ENCODE measurements at regions not wholly inside any gene's neighbourhood (a gene's known extent, or its start where the extent isn't known, plus 50 kb on each side); places are given as distances from the start of the nearest gene placed in this dataset.

- no peaks in the 10 kb centered on the region for H3K23me2 ChIP-seq (ENCODE audit: low read depth, low read length)
- H4K91ac ChIP-seq (replicated peaks; ENCODE audit: insufficient read length, low read length) = no peak overlapping the region
- peak overlapping the region in 1 of 4 experiments; percentile 48; a peak in 1 of 8 replicates for H3K4me3 ChIP-seq (ENCODE audit: extremely low read depth in 1 of 4, insufficient read depth in 2 of 4, low read depth in 3 of 4, low read length in 4 of 4)
- peaks cover 0 to 2% (median 0%) of the 10 kb centered on the region in 4 experiments; a peak in 1 of 7 replicates for H3K4me1 ChIP-seq (replicated peaks in 1 of 4; ENCODE audit: control insufficient read depth in 3 of 4, insufficient read depth in 4 of 4, low read length in 3 of 4)
- H3K9ac ChIP-seq (replicated peaks in 1 of 4; ENCODE audit: extremely low read depth in 1 of 4, low read depth in 3 of 4, low read length in 3 of 4) = no peak overlapping the region
- no peak overlapping the region for H3K18ac ChIP-seq (ENCODE audit: extremely low read depth, low read length)
- no peaks in the 10 kb centered on the region for H3K79me2 ChIP-seq (ENCODE audit: control insufficient read depth in 1 of 2, insufficient read depth in 2 of 2, low read length in 2 of 2)
- no peak overlapping the region for H3K23ac ChIP-seq (ENCODE audit: insufficient read length)
- FAIRE-seq (no peak), DNase-seq (ENCODE audit: low read depth in 1 of 2, low spot score in 2 of 2) (no peak)
- no peak overlapping the region for H3K14ac ChIP-seq (ENCODE audit: insufficient read length)
- no peak overlapping the region for H4K8ac ChIP-seq (ENCODE audit: extremely low read depth, insufficient read depth, low read length)
- H2BK5ac ChIP-seq (ENCODE audit: low read depth, low read length) = no peak overlapping the region
- WGBS, 2 experiments (ENCODE audit: extremely low coverage in 1 of 2, insufficient coverage in 1 of 2, insufficient read length in 1 of 2, insufficient replicate concordance in 2 of 2, low coverage in 1 of 2, low lambda C conversion rate in 2 of 2, missing lambda C conversion rate in 1 of 2) = 92% methylated on average over 11 of the region's 11 CpGs; no CpG with 5 or more reads in 1 of the 2 experiments
- H3K9me3 ChIP-seq (ENCODE audit: insufficient read depth in 2 of 2, low read depth in 1 of 2, low read length in 1 of 2) = no peaks in the 10 kb centered on the region
- no peak overlapping the region for H2BK12ac ChIP-seq (ENCODE audit: low read depth, low read length)
- H4K20me1 ChIP-seq (replicated peaks in 1 of 2; ENCODE audit: control insufficient read depth in 1 of 2, insufficient read depth in 2 of 2, low read length in 2 of 2) = no peaks in the 10 kb centered on the region
- ChIA-PET CTCF (ENCODE audit: partially characterized antibody) (interaction anchor here (0.6 to 12.8 kb wide), 28 partner anchors 9 to 432 kb away, joined by 3 to 163 read pairs (median 4); partner anchors contain the start of gene SDC1), POLR2A (ENCODE audit: partially characterized antibody) (interaction anchor here (1.0 to 1.6 kb wide), 5 partner anchors 13 to 339 kb away, joined by 3 to 4 read pairs (median 3); partner anchors contain the start of gene RHOB)
- H3K4ac ChIP-seq (replicated peaks; ENCODE audit: insufficient read length, low read depth, low read length) = no peak overlapping the region
- no peak overlapping the region for H2AFZ ChIP-seq (ENCODE audit: low read length)
- H3K27me3 ChIP-seq (replicated peaks in 1 of 4; ENCODE audit: control insufficient read depth in 3 of 4, extremely low read depth in 1 of 4, insufficient read depth in 3 of 4, low read length in 3 of 4) = peaks cover 0 to 5% (median 3%) of the 10 kb centered on the region in 4 experiments; a peak in 3 of 7 replicates
- H2BK15ac ChIP-seq (ENCODE audit: low read length) = no peak overlapping the region
- no peaks in the 10 kb centered on the region for H3K79me1 ChIP-seq (ENCODE audit: low read depth, low read length)
- H2BK120ac ChIP-seq (replicated peaks; ENCODE audit: low read depth, low read length) = no peak overlapping the region
- H3K56ac ChIP-seq (replicated peaks; ENCODE audit: insufficient read length, low read depth, low read length) = no peak overlapping the region
- H2BK20ac ChIP-seq (ENCODE audit: low read length) = no peak overlapping the region
- no peak overlapping the region for H4K5ac ChIP-seq (ENCODE audit: insufficient read length, low read depth, low read length)
- H3K4me2 ChIP-seq (ENCODE audit: insufficient read depth in 1 of 2, low read depth in 2 of 2, low read length in 2 of 2) = peak overlapping the region in 1 of 2 experiments; percentile 88; a peak in 1 of 4 replicates
- H3K36me3 ChIP-seq (ENCODE audit: control insufficient read depth in 2 of 4, insufficient read depth in 4 of 4, low read length in 3 of 4) = no peaks in the 10 kb centered on the region
- TF ChIP-seq SIX5 (IDR thresholded peaks at IDR 0.05; ENCODE audit: low read depth, low read length) = no peak
- no peak for TF ChIP-seq CHD2 (IDR thresholded peaks at IDR 0.05; ENCODE audit: low read length)
- TF ChIP-seq SRF (IDR thresholded peaks at IDR 0.05; ENCODE audit: low read depth, low read length) = no peak
- TF ChIP-seq USF2 (IDR thresholded peaks at IDR 0.05; ENCODE audit: low read length) = no peak
- TF ChIP-seq KDM1A (IDR thresholded peaks at IDR 0.05; ENCODE audit: borderline replicate concordance, low read length) = no peak
- H2AK5ac ChIP-seq (ENCODE audit: low read depth, low read length) = no peak overlapping the region
- H3K27ac ChIP-seq (ENCODE audit: low read depth, low read length) = no peak overlapping the region
Measured at GRCh38 chr2:20107352-20107751, 55.9 kb upstream of the LAPTM4A start.
